Endothelial cell (in vitro differentiated cells): ENCODE measurements at regions not wholly inside any gene's neighbourhood (a gene's known extent, or its start where the extent isn't known, plus 50 kb on each side); places are given as distances from the start of the nearest gene placed in this dataset.

Source experiments
- DNase-seq: peaks from one replicate; pipeline ENCODE4 v3.0.0; 2021; ENCODE audit warnings: low spot score
- H3K27ac Mint-ChIP-seq: one replicate; pipeline ENCODE4 v1.8.0; 2021; ENCODE audit warnings: mixed read lengths, inconsistent platforms; ENCODE audit not compliant: unreplicated experiment
- H3K27me3 Mint-ChIP-seq: one replicate; pipeline ENCODE4 v1.8.0; 2021; ENCODE audit warnings: mild to moderate bottlenecking, moderate library complexity, mixed read lengths, inconsistent platforms; ENCODE audit not compliant: unreplicated experiment
- H3K36me3 Mint-ChIP-seq: one replicate; pipeline ENCODE4 v1.8.0; 2021; ENCODE audit warnings: mild to moderate bottlenecking, low read depth, mixed read lengths, inconsistent platforms; ENCODE audit not compliant: unreplicated experiment
- H3K4me1 Mint-ChIP-seq: one replicate; pipeline ENCODE4 v1.8.0; 2021; ENCODE audit warnings: mild to moderate bottlenecking, mixed read lengths, inconsistent platforms; ENCODE audit not compliant: unreplicated experiment
- H3K4me3 Mint-ChIP-seq: one replicate; pipeline ENCODE4 v1.8.0; 2021; ENCODE audit warnings: mild to moderate bottlenecking, mixed read lengths, inconsistent platforms; ENCODE audit not compliant: unreplicated experiment
- H3K9me3 Mint-ChIP-seq: one replicate; pipeline ENCODE4 v1.8.0; 2021; ENCODE audit warnings: mixed read lengths, inconsistent platforms; ENCODE audit not compliant: unreplicated experiment
- CTCF ChIP-seq: fragments of 200-600 bp; sonication (generic); IDR thresholded peaks from one replicate; pipeline ENCODE4 v1.5.0; 2021; ENCODE audit warnings: antibody characterized with exemption; ENCODE audit not compliant: unreplicated experiment

DNA sequence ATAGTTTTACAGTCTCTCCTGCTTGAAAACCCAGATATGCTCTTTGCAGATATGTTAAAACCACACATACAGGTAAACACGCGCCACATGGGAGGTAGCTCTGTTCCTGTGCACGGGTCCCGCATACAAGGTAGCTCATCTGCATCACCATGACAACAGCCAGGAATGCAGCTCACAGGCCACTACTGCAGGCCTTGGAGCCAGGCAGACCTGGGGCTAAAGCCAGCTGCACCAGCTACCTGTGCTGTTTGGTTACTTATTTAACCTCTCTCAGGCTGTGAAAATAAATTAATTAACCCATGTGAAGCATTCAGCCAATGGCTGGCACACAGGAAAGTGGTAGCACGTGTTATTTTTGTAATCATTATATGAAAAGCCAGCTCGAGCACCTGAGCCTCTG is 428.3 kb downstream of the TNS3 start:
- Mint-ChIP-seq H3K4me3 (no peak overlapping the region), H3K36me3 (no peaks in the 10 kb centered on the region), H3K27ac (no peak overlapping the region), H3K4me1 (peaks cover 6% of the 10 kb centered on the region), H3K27me3 (no peaks in the 10 kb centered on the region), H3K9me3 (no peaks in the 10 kb centered on the region)
- TF ChIP-seq CTCF = no peak
- DNase-seq = no peak

GRCh38 chr7:47153058-47153457 is 428.9 kb downstream of the TNS3 start:
- no peak overlapping the region for H3K27ac Mint-ChIP-seq
- no peak for TF ChIP-seq CTCF
- no peak for DNase-seq
- no peaks in the 10 kb centered on the region for H3K36me3 Mint-ChIP-seq
- no peaks in the 10 kb centered on the region for H3K9me3 Mint-ChIP-seq
- peaks cover 6% of the 10 kb centered on the region for H3K4me1 Mint-ChIP-seq
- no peak overlapping the region for H3K4me3 Mint-ChIP-seq
- no peaks in the 10 kb centered on the region for H3K27me3 Mint-ChIP-seq

DNA sequence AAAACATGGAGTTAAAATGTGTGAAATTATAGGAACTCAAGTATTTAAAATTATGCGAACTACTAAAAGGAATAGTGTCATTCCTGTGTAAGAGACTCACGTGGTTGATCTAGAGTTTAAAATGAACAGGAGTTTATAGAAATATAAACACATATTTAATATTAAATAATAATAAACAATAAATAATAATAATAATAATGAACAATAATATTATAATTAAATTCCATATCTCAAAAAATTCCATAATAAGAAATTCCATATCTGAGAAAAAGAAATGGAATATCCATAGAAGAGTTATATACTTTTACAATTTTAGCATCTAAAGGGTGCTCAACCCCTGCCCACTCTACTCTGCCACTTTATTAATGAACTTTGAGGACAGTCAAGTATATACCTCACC is 429.6 kb downstream of the TNS3 start:
- H3K4me1 Mint-ChIP-seq = peaks cover 6% of the 10 kb centered on the region
- no peak overlapping the region for H3K27ac Mint-ChIP-seq
- no peak for TF ChIP-seq CTCF
- no peaks in the 10 kb centered on the region for H3K36me3 Mint-ChIP-seq
- DNase-seq = no peak
- no peaks in the 10 kb centered on the region for H3K27me3 Mint-ChIP-seq
- H3K9me3 Mint-ChIP-seq = no peaks in the 10 kb centered on the region
- no peak overlapping the region for H3K4me3 Mint-ChIP-seq

GRCh38 chr7:47150497-47151260 is 431.2 kb downstream of the TNS3 start:
- no peak overlapping the region for H3K4me3 Mint-ChIP-seq
- H3K36me3 Mint-ChIP-seq = no peaks in the 10 kb centered on the region
- H3K9me3 Mint-ChIP-seq = no peaks in the 10 kb centered on the region
- H3K27me3 Mint-ChIP-seq = no peaks in the 10 kb centered on the region
- no peak overlapping the region for H3K27ac Mint-ChIP-seq
- H3K4me1 Mint-ChIP-seq = peaks cover 6% of the 10 kb centered on the region
- DNase-seq = no peak
- TF ChIP-seq CTCF = no peak

- H3K9me3 Mint-ChIP-seq = no peaks in the 10 kb centered on the region
- TF ChIP-seq CTCF = no peak
- no peak overlapping the region for H3K4me3 Mint-ChIP-seq
- no peaks in the 10 kb centered on the region for H3K36me3 Mint-ChIP-seq
- H3K27me3 Mint-ChIP-seq = no peaks in the 10 kb centered on the region
- no peak overlapping the region for H3K27ac Mint-ChIP-seq
- no peak for DNase-seq
- peaks cover 6% of the 10 kb centered on the region for H3K4me1 Mint-ChIP-seq
These were observed 431.9 kb downstream of the TNS3 start for GRCh38 chr7:47149971-47150370.
